KG1 (cell line): ENCODE measurements at regions not wholly inside any gene's neighbourhood (a gene's known extent, or its start where the extent isn't known, plus 50 kb on each side); places are given as distances from the start of the nearest gene placed in this dataset.
"Not testable (repeated sequence)": the region's sequence is repeated elsewhere in the genome, so short reads cannot be mapped to it uniquely, and the experiment has no call there.

Source experiments
- DNase-seq: peaks from one replicate; lab custom pipeline; 2025; lab: John Stamatoyannopoulos, UW

DNA sequence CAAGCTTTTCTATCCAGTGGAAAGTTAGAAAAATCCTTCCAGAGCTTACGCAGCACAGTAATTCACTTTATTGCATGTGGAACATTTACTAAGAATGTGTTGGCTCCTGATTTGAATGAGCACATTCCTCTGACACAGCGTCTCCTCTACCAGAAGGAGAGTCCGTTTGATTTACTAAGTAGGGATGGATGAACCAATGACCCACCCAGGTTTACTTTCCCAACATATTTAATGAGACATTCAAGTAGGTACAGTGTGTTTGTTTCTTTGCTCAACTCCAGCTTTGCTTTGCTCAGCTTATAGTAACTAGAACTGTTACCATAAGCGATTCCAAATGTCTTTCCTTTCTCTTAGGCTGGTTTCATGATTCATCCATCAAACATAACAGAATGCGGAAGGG, 161.7 kb downstream of the SMARCA1 start:
- DNase-seq, result no peak

DNA sequence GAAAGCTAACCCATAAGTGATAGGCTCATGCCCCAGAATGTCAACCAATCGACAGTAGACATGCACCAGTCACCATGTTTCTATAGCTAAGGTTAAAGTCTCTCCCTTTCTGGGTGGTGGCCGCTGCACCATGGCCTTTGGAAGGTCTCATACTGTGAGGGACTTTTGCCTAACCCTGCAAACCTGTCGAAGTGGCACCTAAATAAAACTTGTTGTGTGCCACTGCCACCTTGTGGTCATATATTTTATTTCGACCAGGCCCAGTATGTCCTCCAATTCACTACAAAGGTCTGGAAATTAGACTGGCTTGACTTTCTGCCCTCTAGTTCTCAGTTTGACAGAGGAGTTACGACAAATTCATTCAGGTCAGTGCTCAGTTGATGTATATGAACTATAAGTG, 163.1 kb downstream of the SMARCA1 start:
- DNase-seq, result no peak

DNA sequence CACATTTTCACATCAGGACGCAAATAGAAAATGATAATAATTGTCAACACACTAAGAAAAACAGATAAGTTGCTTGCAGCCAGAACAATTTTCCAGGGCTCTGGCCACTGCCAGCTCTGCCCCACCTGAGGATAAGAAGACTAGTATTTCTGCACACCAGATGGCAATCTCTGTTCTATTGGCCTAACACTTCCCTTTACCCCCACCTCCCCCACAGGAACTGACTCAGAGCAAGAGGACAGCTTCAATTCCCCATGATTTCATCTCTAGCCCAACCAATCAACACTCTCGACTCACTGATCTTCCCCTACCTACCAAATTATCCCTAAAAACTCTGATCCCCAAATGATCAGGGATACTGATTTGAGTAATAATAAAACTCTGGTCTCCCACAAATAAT, 164.0 kb downstream of the SMARCA1 start:
- no peak for DNase-seq

DNA sequence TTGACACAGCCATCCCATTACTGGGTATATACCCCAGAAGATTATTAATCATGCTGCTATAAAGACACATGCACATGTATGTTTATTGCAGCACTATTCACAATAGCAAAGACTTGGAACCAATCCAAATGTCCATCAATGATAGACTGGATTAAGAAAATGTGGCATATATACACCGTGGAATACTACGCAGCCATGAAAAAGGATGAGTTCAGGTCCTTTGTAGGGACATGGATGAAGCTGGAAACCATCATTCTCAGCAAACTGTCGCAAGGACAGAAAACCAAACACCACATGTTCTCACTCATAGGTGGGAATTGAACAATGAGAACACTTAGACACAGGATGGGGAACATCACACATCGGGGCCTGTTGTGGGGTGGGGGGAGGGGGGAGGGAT, 165.9 kb downstream of the SMARCA1 start:
- DNase-seq, result not testable (repeated sequence)

DNA sequence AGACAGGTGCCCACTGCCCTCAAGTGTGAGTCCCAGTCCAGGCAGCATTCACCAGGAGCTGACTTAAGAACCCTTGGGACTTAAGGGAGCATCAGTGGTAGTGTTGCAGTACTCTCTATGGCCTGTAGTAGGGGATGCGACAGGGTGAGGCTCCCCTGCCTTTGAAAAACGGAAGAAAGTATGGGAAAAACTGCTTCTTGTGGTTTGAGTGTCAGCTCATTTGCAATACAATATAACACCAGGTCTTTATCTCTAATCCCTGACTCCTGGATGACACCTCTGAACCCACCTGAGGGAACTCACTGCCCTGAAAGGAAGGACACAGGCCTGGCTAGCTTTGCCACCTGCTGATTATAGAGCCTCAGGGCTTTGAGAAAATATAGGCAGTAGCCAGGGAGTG, 176.0 kb downstream of the SMARCA1 start:
- no peak for DNase-seq

DNA sequence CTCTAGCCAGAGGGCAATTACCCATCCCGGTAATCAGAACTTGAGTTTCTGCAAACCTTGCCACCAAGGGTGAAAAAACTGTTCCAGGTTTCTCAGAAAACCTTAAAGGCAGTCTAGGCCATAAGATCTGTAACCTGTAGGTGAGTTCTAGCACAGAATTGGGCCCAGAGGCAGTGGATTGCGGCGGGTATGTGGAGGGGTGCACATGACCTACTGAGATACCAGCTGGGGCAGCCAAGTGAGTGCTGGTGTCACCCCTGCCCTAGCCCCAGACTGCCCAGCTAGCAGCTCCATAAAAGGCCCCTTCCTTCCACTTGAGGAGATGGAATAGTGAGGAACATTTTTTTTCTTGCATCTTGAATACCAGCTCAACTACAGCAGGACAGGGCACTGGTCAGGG, 176.7 kb downstream of the SMARCA1 start:
- no peak for DNase-seq

DNA sequence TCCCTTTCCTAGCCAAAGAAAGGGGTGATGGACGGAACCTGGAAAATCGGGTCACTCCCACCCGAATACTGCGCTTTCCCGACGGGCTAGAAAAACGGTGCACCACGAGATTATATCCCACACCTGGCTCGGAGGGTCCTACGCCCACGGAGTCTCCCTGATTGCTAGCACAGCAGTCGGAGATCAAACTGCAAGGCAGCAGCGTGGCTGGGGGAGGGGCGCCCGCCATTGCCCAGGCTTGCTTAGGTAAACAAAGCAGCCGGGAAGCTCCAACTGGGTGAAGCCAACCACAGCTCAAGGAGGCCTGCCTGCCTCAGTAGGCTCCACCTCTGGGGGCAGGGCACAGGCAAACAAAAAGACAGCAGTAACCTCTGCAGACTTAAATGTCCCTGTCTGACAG, 186.0 kb downstream of the SMARCA1 start:
- not testable (repeated sequence) for DNase-seq

DNA sequence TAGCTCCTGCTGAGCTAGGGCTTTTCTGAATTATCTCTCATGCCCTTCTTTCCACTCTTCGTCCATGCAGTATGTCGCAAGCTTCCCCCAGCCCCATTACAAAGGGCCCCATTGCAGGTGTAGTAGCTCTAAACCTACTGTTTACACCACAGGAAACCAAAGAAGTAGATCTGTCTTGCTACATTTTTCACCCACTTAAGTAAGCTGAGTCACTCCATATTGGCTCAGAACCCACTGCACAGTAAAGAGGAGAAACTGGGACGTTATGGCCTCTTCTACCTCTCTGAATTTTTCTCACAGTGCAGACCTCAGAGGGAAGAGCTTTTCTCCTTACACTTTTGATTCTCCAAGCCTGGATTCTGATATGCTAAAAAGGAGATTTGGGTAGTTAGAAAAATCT, 200.2 kb downstream of the SMARCA1 start:
- no peak for DNase-seq

DNA sequence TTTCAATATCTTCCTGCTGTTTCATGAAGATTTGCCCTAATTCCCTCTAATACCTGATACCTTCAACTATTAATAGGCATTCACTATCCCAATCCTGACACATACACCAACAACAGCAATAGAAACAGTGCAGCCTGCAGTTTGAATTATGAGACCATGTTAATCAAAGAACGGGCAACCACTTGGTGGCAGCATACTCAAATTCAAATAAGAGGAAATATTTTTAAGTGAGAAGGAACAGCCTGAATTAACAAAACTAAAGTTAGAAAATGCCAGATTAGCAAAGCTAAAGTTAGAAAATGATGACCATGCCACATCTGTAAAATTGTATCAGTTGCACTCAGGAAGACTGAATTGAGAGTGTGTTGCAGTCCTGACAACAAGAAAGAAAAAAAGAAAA, 204.9 kb downstream of the SMARCA1 start:
- no peak for DNase-seq

DNA sequence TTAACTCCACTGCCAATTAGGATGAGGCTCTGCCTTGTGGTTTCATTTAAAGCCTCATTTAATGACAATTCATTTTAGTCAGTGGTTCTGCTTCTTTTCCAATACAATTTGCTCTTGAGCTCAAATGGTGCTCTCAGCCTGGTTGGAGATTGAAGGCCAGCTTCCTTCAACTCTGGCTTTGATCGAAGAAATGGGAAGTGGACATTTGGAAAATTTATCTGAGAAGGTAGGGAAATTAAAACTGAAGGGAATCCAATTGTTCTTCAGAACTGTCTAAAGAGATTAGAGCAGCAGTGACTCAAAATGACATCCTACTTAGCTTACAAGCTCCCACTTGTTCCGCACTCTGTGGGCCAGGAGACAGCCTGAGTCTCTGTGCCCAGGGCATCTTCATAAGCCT, 206.8 kb downstream of the SMARCA1 start:
- DNase-seq, result no peak

DNA sequence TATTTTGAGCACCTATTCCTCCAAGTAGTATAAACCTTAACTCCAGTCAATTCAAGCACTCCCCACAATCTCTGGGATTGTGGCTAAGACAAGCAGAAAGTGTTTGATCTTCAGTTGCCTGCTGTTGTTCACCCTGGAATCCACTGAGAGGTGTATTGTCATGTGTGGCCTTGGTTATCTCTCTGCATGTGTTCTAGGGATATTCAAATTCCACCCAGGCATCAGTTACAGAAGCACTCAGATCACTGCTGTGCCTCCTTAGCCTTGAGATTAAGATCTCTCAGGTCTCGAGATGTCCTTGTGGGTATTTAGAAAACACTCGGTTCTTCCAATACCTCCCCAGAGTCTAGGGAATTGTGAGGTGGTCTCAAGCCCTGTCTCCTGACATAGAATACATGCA, 213.3 kb downstream of the SMARCA1 start:
- DNase-seq, result no peak

DNA sequence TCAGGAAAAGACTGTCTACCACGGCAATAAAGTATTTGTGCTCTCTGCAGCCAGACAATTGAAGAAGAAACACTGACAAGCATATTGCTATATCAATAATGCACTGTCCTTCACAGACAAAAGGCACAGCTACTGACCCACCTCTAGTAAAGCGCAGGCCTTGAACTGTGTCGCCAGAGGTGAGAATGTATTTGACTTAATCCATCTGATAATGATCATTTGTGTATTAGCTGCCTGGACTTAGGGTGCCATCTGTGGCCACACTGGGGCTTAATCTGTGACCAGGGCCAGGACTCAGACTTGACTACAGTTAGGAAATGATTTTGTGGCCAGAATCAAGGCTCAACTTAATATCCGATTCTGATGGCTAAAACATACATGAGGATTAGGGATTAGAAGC, 260.4 kb downstream of the SMARCA1 start:
- no peak for DNase-seq

DNA sequence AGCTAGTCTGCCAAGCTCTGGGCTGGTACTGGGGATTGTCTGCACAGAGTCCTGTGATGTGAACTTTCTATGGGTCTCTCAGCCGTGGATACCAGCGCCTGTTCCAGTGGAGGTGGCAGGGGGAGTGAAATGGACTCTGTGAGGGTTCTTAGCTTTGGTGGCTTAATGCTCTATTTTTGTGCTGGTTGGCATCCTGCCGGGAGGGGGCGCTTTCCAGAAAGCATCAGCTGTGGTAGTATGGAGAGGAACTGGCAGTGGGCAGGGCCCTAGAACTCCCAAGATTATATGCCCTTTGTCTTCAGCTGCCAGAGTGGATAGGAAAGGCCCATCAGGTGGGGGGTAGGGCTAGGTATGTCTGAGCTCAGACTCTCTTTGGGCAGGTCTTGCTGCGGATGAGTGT, 267.8 kb downstream of the SMARCA1 start:
- not testable (repeated sequence) for DNase-seq

DNA sequence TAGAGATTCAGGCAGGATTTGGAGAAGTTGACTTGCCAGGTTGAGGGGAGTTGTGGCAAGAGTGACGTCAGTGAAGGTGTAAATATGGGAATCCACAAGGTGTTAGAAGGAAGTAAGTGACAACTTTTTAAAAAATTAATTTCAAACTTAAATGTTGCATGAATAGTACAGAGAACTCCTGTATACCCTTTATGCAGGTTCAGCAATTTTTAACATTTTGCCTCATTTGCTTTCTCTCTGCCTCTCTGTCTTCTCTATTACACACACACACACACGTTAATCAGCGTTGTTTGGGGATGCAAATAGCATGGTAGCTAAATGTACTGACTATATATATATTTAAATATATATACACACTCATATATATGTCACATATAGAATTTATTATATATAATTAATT, 273.7 kb downstream of the SMARCA1 start:
- DNase-seq, result no peak

DNA sequence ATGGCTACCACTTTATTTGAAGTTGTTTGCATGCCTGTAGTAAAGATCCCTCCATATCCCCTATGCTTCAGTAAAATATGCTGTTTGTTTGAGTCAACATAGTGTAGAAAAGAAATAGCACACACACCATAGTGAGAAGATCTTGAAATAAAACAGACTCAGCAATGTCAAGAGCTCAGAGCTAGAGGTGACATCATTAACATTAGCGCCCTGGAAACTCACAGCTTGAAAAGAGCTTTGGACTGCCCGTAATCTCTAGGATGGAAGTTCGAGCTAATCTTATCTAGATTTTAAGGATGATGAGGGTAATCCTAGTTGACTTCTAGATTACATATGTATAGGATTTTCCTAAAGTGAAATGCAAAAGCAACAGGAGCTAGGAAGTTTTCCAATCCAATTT, 275.6 kb downstream of the SMARCA1 start:
- no peak for DNase-seq

DNA sequence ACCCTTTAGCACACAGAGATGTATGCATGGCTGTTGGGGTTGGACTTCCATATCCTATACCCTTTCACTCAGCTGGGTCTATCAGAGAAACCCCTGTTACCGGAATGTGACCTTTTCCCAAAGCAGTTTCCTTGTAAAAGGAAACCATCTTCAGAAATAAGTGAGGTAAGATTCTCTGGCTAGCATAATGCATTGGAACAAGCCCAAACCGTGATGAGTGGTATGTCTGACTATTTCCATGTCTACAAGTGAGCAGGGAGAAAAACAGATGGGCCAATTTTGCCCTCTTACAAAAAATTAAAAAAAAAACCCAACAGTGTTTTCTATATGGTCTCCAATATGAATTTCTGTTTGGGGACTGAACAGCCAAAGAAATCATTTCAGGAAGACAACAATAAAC, 283.9 kb downstream of the SMARCA1 start:
- no peak for DNase-seq

DNA sequence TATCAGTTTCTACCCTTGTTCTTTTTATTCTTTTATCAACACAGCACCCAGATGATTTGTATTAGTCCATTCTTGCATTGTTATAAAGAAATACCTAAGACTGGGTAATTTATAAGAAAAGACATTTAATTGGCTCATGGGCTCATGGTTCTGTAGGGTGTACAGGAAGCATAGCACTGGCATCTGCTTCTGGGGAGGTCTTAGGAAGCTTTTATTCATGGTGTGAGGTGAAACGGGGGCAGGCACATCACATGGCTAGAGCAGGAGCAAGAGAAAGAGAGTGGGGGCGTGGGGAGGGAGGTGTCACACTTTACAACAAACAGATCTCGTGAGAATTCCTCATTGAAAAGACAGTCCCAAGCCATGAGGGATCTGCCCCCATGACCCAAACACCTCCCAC, 285.3 kb downstream of the SMARCA1 start:
- no peak for DNase-seq

DNA sequence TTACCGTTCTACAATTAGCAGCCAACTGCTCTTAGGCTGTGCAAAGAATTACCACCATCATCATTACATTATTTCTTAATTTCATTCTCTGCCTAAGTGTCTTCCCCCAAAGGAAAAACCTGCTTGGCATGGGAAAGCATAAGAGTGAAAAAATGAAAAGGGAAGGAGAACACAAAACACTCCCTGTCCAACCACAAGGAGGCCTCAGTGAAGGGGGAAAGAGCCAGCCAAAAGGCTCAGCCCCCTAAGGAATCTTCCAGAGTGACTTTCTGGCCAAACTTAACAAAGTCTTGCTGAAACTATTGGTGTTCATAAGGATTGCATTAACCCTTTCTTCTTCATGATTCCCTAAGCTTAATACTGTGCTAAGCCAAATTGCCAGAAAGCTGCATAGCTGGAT, 287.4 kb downstream of the SMARCA1 start:
- no peak for DNase-seq

DNA sequence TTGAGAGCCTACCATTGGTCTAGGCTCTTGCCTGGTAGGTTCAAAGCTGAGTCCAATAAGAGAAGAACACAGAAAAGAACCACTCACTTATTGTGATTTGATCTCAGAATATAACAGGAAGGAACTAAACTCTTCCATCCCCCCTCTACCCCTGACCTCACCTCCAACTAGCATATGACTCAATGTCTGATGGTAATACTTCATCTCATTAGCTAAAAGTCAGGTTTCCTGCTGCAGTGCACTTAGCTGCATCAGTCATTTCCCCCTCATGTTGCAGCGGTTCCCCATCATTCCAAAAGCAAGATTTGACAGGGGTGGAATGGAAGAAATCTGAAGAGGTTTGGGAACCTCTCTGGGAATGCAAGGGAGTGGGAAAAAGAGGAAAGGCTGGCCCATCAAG, 289.5 kb downstream of the SMARCA1 start:
- DNase-seq, result no peak

DNA sequence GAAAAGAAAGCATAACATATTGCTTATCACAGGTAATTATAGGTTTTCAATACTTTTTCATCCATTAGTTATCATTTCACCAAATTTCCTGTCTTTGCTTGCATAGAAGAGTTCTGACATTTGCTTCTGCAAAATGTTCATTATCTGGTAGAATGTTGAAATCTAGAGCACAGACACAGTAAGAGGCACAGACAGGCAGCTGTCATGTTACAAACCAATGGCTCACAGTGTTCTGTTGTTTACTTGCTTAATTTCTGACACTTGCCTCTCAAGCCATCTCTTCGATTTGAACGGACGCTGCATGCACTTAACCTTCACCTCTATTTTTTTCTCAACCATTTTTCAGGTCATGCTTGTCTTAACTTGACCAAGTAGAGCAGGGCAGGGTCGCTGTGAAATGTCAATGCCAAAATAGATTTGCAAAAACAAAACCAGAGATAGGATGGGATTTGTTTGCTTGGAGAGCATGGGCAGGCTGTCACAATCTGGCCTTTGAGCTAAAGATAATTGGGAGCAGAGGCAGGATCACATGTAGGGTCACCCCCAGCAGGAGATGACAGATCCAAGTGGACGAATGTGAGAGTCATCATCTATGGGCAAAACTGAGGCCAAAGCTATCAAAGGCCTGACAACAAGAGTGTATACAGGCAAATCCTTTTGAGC, 292.3 kb downstream of the SMARCA1 start:
- DNase-seq, result no peak

DNA sequence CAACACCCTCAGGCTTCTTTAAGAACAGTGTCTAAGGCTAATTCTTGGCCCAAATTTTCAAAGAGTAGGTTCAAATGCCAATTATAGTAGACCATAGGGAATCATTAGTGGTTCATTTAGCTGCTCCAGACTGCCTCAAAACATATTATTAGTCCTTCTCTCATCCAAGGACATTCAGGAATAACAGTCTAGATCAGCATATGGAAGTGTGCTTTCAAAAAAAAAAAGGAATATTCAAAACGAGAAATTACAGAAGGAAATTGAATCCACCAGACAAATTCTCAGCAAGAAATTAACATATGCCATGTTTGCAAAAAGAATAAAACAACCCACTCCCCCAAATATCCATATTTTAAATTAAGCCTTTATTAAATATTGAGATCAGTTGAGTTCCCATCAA, 293.1 kb downstream of the SMARCA1 start:
- no peak for DNase-seq

DNA sequence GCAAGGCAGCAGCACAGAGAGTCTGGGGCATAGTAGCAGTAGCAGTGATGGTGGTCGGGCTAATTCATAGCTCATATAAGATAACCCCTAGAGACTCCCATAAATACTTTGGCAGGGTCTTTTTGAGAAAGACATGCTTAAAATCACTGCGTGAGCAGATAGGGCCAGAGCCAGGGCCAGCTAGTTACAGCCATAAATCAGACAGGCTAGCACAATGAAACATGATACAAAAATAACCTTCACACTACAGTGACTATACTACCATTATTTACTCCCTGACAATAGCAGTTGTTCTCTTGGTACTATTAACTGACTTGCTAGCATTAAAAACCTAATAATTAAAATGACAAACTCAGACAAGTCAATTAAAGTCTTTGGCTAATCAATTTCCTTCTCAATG, 295.9 kb downstream of the SMARCA1 start:
- no peak for DNase-seq

DNA sequence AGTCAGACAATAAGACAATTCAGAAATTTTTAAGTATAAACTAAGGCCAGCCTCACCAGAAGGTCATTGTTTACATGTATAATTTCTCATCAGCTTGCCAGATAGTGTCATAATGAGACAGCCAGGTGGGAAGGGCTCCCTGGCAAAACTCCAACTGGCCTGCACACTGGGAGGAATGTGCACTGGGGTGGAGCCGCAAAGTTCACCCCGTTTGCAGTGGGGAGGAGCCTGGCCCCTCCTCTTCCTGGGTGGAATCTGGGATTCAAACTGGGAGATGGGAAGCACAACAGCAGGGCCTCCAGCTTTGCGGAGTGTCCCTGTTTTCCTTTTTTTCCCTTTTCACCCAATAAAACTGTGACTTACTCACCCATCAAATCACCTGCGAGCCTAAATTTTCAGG, 329.9 kb downstream of the SMARCA1 start:
- DNase-seq, result no peak

DNA sequence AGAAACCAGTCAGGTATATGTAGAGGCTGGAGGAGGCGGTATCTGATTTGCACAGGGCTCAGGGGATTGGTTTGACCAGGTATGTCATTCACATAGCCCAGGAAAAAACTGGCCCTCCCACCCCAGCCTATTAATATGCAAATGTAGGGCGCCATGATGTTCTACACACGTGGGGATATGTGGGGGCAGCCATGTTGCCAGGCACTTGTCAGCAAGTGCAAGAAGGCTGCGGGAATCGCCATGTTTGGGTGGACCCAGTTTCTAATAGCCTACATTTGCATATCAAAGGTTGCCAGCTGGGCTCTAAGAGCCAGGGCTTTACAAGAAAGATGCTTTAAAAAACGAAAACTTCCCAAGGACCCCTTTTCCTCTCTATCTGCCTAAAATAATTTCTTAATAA, 335.1 kb downstream of the SMARCA1 start:
- no peak for DNase-seq

DNA sequence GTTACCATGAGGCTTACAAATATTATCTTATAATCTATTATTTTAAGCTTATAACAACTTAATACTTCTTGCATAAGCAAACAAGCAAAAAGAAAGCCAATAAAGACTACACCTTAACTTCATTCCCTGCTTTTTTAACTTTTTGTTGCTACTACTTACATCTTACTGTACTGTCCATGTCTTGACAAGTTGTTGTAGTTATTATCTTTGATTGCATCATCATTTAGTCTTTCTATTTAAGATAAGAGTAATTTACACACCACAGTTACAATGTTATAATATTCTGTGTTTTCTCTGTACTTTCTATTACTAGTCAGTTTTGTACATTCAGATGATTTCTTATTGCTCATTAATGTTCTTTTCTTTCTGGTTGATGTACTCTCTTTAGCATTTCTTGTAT, 346.6 kb downstream of the SMARCA1 start:
- no peak for DNase-seq
